ENCODE measurements at regions not wholly inside any gene's neighbourhood (a gene's known extent, or its start where the extent isn't known, plus 50 kb on each side); places are given as distances from the start of the nearest gene placed in this dataset.
A peak's percentile ranks its signal among the peaks of the same experiment; 100 is the strongest.
"Not testable (repeated sequence)": the region's sequence is repeated elsewhere in the genome, so short reads cannot be mapped to it uniquely, and the experiment has no call there.

DNA sequence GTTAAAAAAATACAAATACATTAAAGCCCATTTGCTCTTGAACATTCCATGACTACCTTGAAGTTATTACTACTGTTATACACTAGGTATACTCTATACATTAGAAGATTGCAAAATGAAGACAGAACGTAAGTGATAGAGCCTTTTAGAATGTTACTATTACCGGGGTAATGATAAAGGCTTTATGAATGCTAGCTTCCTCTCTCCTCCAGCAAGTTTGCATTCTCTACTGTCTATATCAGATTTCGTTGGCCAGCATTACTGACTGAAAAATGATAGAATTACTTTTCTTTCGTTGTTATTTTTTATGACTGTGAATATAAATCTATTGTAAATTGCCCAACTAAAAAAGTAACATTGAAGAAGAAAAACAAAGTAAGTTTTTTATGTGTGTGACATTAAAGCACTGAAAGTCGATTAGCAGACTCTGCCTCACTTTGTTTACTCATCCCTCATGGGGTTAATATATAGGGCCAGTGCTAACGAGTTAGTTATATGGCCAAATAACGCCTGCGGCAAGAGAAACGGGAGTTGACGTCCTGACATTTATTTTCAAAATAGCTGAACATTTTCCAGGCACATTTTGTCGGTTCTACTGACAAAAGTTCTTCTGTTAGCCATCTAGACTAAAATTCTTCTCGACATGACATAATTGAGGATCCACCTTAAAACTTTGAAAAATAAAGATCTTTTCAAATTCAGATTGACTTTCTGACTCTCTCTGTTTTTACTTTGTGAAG, 163.8 kb upstream of the KITLG start:
- DNase-seq: no peak

DNA sequence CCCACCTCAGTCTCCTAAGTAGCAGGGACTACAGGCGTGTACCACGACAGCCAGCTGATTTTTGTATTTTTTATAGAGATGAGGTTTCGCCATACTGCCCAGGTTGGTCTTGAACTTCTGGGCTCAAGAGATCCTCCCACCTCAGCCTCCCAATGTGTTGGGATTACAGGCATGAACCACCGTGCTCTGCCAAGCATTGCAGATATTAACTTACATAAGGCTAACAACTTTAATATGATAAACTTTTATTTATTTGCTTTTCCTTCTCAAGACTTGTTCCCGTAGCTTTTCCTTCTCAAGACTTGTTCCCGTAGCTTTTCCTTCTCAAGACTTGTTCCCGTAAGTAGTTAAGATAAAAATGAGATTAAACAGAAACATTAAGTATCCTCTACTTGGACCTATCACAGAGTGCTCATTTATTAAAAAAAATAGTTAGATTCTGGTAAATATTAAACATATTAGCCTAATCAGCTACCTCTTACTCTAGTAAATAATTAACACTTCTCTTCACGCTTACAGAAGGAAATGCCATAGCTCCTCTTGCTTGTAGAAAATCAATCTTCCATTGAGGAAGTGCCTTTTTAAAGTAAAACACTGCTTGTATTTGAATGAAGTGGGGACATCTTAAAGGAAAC, 157.7 kb upstream of the KITLG start:
- no peak for DNase-seq

- DNase-seq: no peak
These were observed 155.8 kb upstream of the KITLG start for GRCh38 chr12:88736031-88736430.

DNA sequence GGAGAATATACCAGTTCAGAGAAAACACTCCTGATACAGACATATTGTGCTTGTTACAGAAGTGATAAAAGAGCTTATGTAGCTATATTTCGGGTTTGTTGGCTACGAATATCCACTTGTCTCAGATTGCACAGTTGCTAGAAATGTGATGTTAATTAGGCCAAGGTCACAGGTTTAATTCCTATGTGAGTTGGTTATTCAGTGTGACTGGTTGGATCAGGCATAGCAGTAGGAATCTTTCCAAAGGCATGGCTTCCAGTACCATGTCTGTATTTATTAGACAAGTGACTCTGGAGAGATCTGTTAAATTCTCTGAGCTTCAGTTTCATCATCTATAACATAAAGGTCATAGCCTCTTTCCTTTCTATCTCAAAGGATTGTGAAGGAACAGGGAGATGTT, 152.7 kb upstream of the KITLG start:
- no peak for DNase-seq

DNA sequence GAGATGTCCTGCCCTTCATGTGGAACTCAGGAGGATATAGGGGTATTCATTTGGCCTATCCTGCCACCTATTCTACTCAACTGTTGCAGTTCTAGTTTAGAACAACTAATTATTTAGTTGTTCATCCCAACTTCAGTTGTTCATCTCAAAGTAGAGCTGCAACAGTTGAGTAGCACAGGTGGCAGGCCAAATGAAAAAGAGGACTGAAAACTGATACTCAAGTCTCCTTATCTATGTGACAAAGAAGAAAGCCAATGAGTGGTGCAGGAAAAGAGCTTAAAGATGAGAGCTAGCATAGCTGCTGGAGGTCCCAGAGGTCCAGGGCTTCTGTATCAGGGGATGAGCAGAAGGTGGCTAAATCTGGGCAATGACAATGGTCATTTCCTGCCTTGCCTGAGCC, 148.9 kb upstream of the KITLG start:
- DNase-seq: no peak

DNA sequence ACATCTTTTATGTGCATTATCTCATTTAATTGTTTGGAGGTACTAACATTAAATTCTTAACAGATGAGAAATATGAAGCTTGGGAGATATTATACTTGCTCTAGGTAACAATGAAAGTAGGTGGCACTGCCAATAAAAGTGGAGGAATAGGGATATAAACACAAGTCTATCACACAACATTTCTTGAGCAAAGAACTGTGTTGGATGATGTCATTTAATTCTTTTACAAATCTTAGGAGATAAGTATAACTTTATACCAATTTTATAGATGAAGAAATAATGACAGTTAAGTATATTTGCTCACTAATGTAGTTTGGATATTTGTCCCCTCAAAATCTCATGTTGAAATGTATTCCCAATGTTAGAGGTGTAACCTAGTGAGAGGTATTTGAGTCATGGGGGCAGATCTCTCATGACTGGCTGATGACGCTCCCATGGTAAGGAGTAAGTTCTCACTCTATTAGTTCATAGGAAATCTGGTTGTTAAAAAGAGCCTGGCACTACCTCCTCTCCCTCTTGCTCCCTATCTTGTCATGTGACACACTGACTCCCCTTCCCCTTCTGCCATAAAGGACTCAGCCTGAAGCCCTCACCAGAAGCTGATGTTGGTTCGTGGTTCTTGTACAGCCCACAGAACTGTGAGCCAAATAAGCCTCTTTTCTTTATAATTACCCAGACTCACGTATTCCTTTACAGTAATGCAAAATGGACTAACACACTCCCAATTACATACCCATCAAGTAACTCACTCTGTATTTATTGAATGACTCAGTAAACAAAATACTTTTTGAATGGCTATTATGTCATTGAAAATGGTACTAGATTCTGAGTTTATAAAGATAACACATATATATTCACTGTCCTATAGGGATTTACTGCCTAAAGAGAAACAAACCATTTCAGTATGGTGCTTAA, 146.8 kb upstream of the KITLG start:
- peak; percentile 73 for DNase-seq

DNA sequence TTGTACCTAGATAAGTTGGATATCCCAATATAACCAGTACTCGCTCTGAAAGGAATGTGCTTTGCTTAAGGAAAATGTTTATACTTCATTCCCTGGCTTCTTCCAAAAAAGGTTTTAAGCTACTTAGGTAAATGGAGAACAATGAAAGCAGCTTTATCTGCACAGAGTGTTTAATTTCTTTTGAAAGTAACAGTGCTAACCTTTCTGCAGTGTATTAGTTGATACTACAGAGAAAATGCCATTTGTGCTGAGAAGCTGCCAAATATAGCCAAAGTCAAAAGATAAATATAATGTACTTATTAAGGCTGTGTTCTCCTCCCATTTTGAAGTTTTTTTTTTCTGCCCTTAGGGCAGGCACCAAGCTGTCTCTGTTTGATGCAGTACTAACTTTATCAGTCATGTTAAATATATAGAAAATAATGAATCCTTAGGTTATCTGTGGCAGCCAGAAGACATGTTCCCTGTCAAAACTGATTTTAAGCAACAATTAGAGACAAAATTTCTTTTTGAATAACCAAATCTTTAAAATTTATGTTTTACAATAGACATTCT, 145.4 kb upstream of the KITLG start:
- DNase-seq: no peak

GRCh38 chr12:88723219-88723618, 142.9 kb upstream of the KITLG start:
- DNase-seq: peak; percentile 41

DNA sequence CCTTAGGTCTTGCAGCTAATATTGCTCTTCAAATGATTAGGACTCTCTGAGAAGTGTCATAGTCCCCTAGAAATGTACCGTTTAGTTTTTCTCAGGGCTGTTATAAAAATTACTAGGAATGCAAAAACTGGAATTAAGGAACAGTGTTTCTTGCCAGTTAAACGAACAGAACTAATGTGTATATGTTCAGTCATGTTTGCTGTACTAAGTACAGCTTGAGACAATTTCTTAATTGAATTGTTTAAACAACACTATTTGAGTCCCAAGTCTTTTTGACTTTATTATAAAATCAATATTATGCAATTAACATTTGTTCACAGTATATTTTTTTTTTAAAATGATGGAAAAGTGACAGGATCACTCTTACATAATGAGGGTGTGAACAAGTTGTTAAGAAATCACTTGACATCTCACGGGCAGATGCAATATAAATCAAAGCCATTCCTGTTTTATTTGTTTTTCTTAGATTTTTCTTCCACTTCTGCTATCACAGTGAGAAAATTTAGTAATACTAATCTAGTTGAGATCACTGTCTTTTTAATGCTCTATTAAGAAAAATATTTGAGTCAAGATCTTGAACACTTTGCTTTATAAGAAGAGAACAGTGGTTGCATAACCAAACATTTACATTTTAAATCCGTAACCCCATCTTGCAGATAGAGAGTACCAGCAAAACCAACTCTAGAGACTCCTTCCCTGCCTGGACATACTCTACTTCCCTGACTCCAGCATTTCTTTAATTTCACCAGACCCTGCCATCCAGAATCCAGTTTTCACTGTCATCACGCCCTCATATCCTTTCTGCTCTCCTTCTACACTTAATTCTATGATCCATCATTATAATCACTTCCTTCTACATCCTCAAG, 140.7 kb upstream of the KITLG start:
- DNase-seq: no peak

GRCh38 chr12:88720231-88720630, 140.0 kb upstream of the KITLG start:
- DNase-seq: no peak

DNA sequence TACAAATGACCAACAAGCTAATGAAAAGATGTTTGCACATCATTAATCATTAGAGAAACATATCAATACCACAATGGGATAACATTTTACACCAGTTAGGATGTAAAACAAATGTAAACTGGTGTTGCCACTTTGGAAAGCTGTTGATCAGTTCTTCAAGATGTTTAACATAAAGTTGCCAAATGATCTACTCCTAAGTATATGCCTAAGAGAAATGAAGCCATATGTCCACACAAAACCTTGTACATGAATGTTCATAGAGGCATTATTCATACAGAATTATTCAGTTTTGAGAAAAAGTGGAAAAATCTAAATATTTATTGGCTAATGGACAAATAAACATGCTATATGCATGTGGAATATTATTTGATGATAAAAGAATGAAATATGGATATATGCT, 136.9 kb upstream of the KITLG start:
- DNase-seq: no peak

- DNase-seq: no peak
These were observed 136.0 kb upstream of the KITLG start for GRCh38 chr12:88716240-88716639.

DNA sequence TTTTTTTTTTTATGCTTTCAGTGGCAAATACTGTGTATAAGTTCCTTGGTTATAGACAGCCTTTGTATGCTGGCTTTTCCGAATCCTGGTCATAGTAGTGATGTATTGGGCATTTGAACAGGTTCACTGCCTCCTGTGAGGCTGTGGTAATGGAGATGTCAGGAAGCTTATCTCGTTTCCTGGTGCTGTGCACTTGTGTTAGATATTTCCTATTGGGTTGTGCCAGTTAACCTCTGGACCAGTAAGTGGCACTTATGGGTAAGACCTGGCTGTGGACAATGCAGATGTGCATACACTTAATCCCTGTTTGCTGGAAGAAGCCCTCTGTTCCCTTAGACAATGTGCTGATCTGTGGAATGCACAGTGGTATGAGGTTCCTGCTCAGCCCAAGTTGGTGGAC, 135.4 kb upstream of the KITLG start:
- DNase-seq: no peak

- DNase-seq: not testable (repeated sequence)
These were observed 134.1 kb upstream of the KITLG start for GRCh38 chr12:88714263-88714882.

GRCh38 chr12:88707800-88708199, 127.5 kb upstream of the KITLG start:
- DNase-seq: no peak

DNA sequence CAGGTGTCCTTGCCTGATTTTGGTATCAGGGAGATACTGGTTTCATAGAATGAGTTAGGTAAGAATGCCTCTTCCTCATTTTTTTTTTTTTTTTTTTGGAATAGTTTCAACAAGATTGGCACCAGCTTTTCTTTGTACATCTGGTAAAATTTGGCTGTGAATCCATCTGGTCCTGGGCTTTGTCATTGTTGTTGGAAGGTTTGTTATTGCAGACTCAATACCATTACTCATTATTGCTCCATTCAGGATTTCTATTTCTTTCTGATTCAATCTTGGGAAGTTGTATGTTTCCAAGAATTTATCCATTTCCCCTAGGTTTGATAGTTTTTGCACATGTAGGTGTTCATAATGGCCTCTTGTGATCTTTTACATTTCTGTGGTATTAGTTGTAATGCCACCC, 126.0 kb upstream of the KITLG start:
- no peak for DNase-seq

- DNase-seq: peak; percentile 18
These were observed 123.5 kb upstream of the KITLG start for GRCh38 chr12:88703790-88704189.

GRCh38 chr12:88698471-88698870, 118.2 kb upstream of the KITLG start:
- DNase-seq: no peak

GRCh38 chr12:88693837-88694445, 113.7 kb upstream of the KITLG start:
- no peak for DNase-seq

- DNase-seq: no peak
These were observed 111.5 kb upstream of the KITLG start for GRCh38 chr12:88691811-88692210.

DNA sequence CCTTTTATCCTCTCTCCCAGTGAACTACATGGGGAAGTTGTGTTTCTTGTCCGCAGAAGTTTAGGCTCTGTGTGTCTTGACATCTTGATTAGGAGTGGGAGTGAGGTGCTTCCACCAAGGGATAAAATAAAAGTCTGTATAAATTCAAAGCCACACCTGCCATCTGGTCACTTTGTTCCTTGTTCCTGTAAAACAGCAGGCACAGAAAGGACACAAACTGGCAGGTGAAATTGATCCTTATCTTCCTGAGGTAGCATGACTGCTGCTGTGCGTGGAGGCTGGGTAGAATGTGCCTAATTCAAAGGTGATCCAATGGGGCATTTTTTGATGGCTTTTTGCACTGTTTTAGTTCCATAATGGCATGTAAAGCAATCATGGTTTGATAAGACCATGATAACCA, 104.3 kb upstream of the KITLG start:
- no peak for DNase-seq

Data from fibroblast of skin of back (primary cell).